ENCODE measurements at regions not wholly inside any gene's neighbourhood (a gene's known extent, or its start where the extent isn't known, plus 50 kb on each side); places are given as distances from the start of the nearest gene placed in this dataset.

GRCh38 chr9:107613321-107613720, 123.8 kb upstream of the KLF4 start:
- Mint-ChIP-seq H3K36me3 (no peaks in the 10 kb centered on the region), H3K4me1 (no peaks in the 10 kb centered on the region), H3K9me3 (peaks cover 0 to 2% (median 0%) of the 10 kb centered on the region in 9 donors), H3K27me3 (peaks cover 0 to 13% (median 5%) of the 10 kb centered on the region in 5 donors), H3K27ac (peak overlapping the region in 1 of 10 donors; percentile 53), H3K4me3 (no peak overlapping the region)
- no peak for ATAC-seq
- DNase-seq: no peak
- POLR2A ChIA-PET: no interaction called here

- no peak overlapping the region for H3K4me3 Mint-ChIP-seq
- ATAC-seq (no peak), DNase-seq (no peak)
- POLR2A ChIA-PET: no interaction called here
- H3K27ac Mint-ChIP-seq: no peak overlapping the region
- H3K9me3 Mint-ChIP-seq: peaks cover 0 to 2% (median 0%) of the 10 kb centered on the region in 9 donors
- no peaks in the 10 kb centered on the region for H3K4me1 Mint-ChIP-seq
- H3K27me3 Mint-ChIP-seq: peaks cover 0 to 13% (median 5%) of the 10 kb centered on the region in 5 donors
- H3K36me3 Mint-ChIP-seq: no peaks in the 10 kb centered on the region
These were observed 122.6 kb upstream of the KLF4 start for GRCh38 chr9:107612136-107612535.

- no peaks in the 10 kb centered on the region for H3K4me1 Mint-ChIP-seq
- H3K27ac Mint-ChIP-seq: no peak overlapping the region
- H3K9me3 Mint-ChIP-seq: no peaks in the 10 kb centered on the region
- POLR2A ChIA-PET: no interaction called here
- ATAC-seq (no peak), DNase-seq (no peak)
- no peak overlapping the region for H3K4me3 Mint-ChIP-seq
- H3K36me3 Mint-ChIP-seq: no peaks in the 10 kb centered on the region
- peaks cover 0 to 13% (median 5%) of the 10 kb centered on the region in 5 donors for H3K27me3 Mint-ChIP-seq
These were observed 120.0 kb upstream of the KLF4 start for GRCh38 chr9:107609547-107609946.

GRCh38 chr9:107606149-107606790, 116.7 kb upstream of the KLF4 start:
- Mint-ChIP-seq H3K4me1 (no peaks in the 10 kb centered on the region), H3K27ac (no peak overlapping the region), H3K27me3 (peaks cover 0 to 2% (median 0%) of the 10 kb centered on the region in 5 donors), H3K36me3 (no peaks in the 10 kb centered on the region), H3K4me3 (no peak overlapping the region), H3K9me3 (no peaks in the 10 kb centered on the region)
- DNase-seq (no peak), ATAC-seq (no peak)
- POLR2A ChIA-PET: no interaction called here

GRCh38 chr9:107605041-107605440, 115.5 kb upstream of the KLF4 start:
- Mint-ChIP-seq H3K27me3 (peaks cover 0 to 1% (median 0%) of the 10 kb centered on the region in 5 donors), H3K4me3 (no peak overlapping the region), H3K36me3 (no peaks in the 10 kb centered on the region), H3K9me3 (no peaks in the 10 kb centered on the region), H3K27ac (no peak overlapping the region), H3K4me1 (no peaks in the 10 kb centered on the region)
- POLR2A ChIA-PET: no interaction called here
- DNase-seq (no peak), ATAC-seq (no peak)

GRCh38 chr9:107603281-107603680, 113.7 kb upstream of the KLF4 start:
- Mint-ChIP-seq H3K9me3 (no peaks in the 10 kb centered on the region), H3K36me3 (no peaks in the 10 kb centered on the region), H3K27ac (no peak overlapping the region), H3K4me1 (no peaks in the 10 kb centered on the region), H3K27me3 (peaks cover 0 to 5% (median 0%) of the 10 kb centered on the region in 5 donors), H3K4me3 (no peak overlapping the region)
- ATAC-seq: no peak
- POLR2A ChIA-PET: no interaction called here
- DNase-seq: no peak

- no peak overlapping the region for H3K4me3 Mint-ChIP-seq
- no peaks in the 10 kb centered on the region for H3K4me1 Mint-ChIP-seq
- DNase-seq: no peak
- H3K36me3 Mint-ChIP-seq: no peaks in the 10 kb centered on the region
- POLR2A ChIA-PET: no interaction called here
- no peaks in the 10 kb centered on the region for H3K9me3 Mint-ChIP-seq
- ATAC-seq: no peak
- H3K27ac Mint-ChIP-seq: no peak overlapping the region
- peaks cover 0 to 5% (median 0%) of the 10 kb centered on the region in 5 donors for H3K27me3 Mint-ChIP-seq
These were observed 110.5 kb upstream of the KLF4 start for GRCh38 chr9:107600060-107600573.

GRCh38 chr9:107597743-107598217, 108.2 kb upstream of the KLF4 start:
- POLR2A ChIA-PET: no interaction called here
- Mint-ChIP-seq H3K36me3 (no peaks in the 10 kb centered on the region), H3K27me3 (peaks cover 0 to 5% (median 0%) of the 10 kb centered on the region in 5 donors), H3K27ac (no peak overlapping the region), H3K9me3 (peaks cover 0 to 1% (median 0%) of the 10 kb centered on the region in 9 donors), H3K4me3 (no peak overlapping the region), H3K4me1 (no peaks in the 10 kb centered on the region)
- no peak for ATAC-seq
- no peak for DNase-seq

GRCh38 chr9:107594908-107595530, 105.5 kb upstream of the KLF4 start:
- Mint-ChIP-seq H3K4me1 (no peaks in the 10 kb centered on the region), H3K27ac (no peak overlapping the region), H3K27me3 (peaks cover 0 to 5% (median 2%) of the 10 kb centered on the region in 5 donors), H3K36me3 (no peaks in the 10 kb centered on the region), H3K4me3 (no peak overlapping the region), H3K9me3 (peaks cover 0 to 1% (median 0%) of the 10 kb centered on the region in 9 donors)
- POLR2A ChIA-PET: no interaction called here
- no peak for ATAC-seq
- DNase-seq: no peak

GRCh38 chr9:107593224-107593870, 103.8 kb upstream of the KLF4 start:
- no peak for ATAC-seq
- no peak for DNase-seq
- Mint-ChIP-seq H3K4me3 (no peak overlapping the region), H3K9me3 (peaks cover 0 to 1% (median 0%) of the 10 kb centered on the region in 9 donors), H3K4me1 (peaks cover 0 to 2% (median 0%) of the 10 kb centered on the region in 4 donors), H3K36me3 (no peaks in the 10 kb centered on the region), H3K27me3 (peaks cover 0 to 5% (median 0%) of the 10 kb centered on the region in 5 donors), H3K27ac (no peak overlapping the region)
- POLR2A ChIA-PET: no interaction called here

- Mint-ChIP-seq H3K4me1 (peaks cover 0 to 2% (median 0%) of the 10 kb centered on the region in 4 donors), H3K9me3 (peaks cover 0 to 1% (median 0%) of the 10 kb centered on the region in 9 donors), H3K27ac (no peak overlapping the region), H3K36me3 (no peaks in the 10 kb centered on the region), H3K4me3 (no peak overlapping the region), H3K27me3 (peaks cover 0 to 9% (median 5%) of the 10 kb centered on the region in 5 donors)
- ATAC-seq (no peak), DNase-seq (no peak)
- POLR2A ChIA-PET: no interaction called here
These were observed 102.9 kb upstream of the KLF4 start for GRCh38 chr9:107592424-107592823.

GRCh38 chr9:107591781-107592180, 102.2 kb upstream of the KLF4 start:
- peaks cover 0 to 1% (median 0%) of the 10 kb centered on the region in 9 donors for H3K9me3 Mint-ChIP-seq
- H3K27me3 Mint-ChIP-seq: peaks cover 0 to 16% (median 5%) of the 10 kb centered on the region in 5 donors
- peaks cover 0 to 2% (median 0%) of the 10 kb centered on the region in 4 donors for H3K4me1 Mint-ChIP-seq
- POLR2A ChIA-PET: no interaction called here
- H3K4me3 Mint-ChIP-seq: no peak overlapping the region
- H3K36me3 Mint-ChIP-seq: no peaks in the 10 kb centered on the region
- DNase-seq: no peak
- ATAC-seq: no peak
- no peak overlapping the region for H3K27ac Mint-ChIP-seq

- Mint-ChIP-seq H3K4me3 (no peak overlapping the region), H3K9me3 (no peaks in the 10 kb centered on the region), H3K4me1 (peaks cover 0 to 2% (median 0%) of the 10 kb centered on the region in 4 donors), H3K36me3 (no peaks in the 10 kb centered on the region), H3K27ac (no peak overlapping the region), H3K27me3 (peaks cover 1 to 31% (median 5%) of the 10 kb centered on the region in 5 donors)
- POLR2A ChIA-PET: no interaction called here
- no peak for ATAC-seq
- DNase-seq: no peak
These were observed 98.8 kb upstream of the KLF4 start for GRCh38 chr9:107588393-107588792.
